Lower lobe of right lung (tissue), 2 donors: ENCODE measurements at regions not wholly inside any gene's neighbourhood (a gene's known extent, or its start where the extent isn't known, plus 50 kb on each side); places are given as distances from the start of the nearest gene placed in this dataset.

Source experiments
- ATAC-seq, 2 donors: fragments of 200-7000 bp; cut with Tn5 transposase; one replicate each; pipeline ENCODE4 v1.9.1; 2020 to 2022; ENCODE audit warnings: mild to moderate bottlenecking in 2 of 2, moderate library complexity in 2 of 2
- DNase-seq: peaks from one replicate; pipeline ENCODE4 v3.0.0-alpha.2; 2020
- H3K27ac ChIP-seq: fragments of 200-600 bp; one replicate; pipeline ENCODE4 v1.8.0; 2022
- H3K27me3 ChIP-seq: fragments of 200-600 bp; one replicate; pipeline ENCODE4 v1.8.0; 2022; ENCODE audit warnings: low read depth
- H3K36me3 ChIP-seq: fragments of 200-600 bp; one replicate; pipeline ENCODE4 v1.8.0; 2022; ENCODE audit warnings: mild to moderate bottlenecking
- H3K4me1 ChIP-seq: fragments of 200-600 bp; one replicate; pipeline ENCODE4 v1.8.0; 2022
- H3K4me3 ChIP-seq: fragments of 200-600 bp; one replicate; pipeline ENCODE4 v1.8.0; 2022; ENCODE audit warnings: mild to moderate bottlenecking
- H3K9me3 ChIP-seq: fragments of 200-600 bp; one replicate; pipeline ENCODE4 v1.8.0; 2022
- CTCF ChIP-seq: fragments of 200-600 bp; IDR thresholded peaks from one replicate; pipeline ENCODE4 v1.8.0; 2022; ENCODE audit warnings: antibody characterized with exemption, mild to moderate bottlenecking
- intact Hi-C: fragments of 100-400 bp; cut with DNase I; formaldehyde crosslinking; loops from one replicate; pipeline ENCODE4 v1.11.0; 2022
- donor health status: DM: no; HTN: yes; CAD: no; lungs with severe emphysema.

GRCh38 chr16:73503093-73503492, 455.2 kb upstream of the ZFHX3 start:
- intact Hi-C loops, result no loop called here

GRCh38 chr16:73499276-73499675, 451.3 kb upstream of the ZFHX3 start:
- Histone ChIP-seq H3K27me3 (no peaks in the 10 kb centered on the region), H3K36me3 (no peaks in the 10 kb centered on the region), H3K4me3 (no peak overlapping the region), H3K27ac (no peak overlapping the region), H3K9me3 (no peaks in the 10 kb centered on the region), H3K4me1 (no peaks in the 10 kb centered on the region)
- no peak for ATAC-seq
- TF ChIP-seq CTCF, result no peak
- intact Hi-C loops, result no loop called here
- no peak for DNase-seq

More at GRCh38 chr16:73503093-73503492, 455.2 kb upstream of the ZFHX3 start:
- H3K36me3 ChIP-seq, result no peaks in the 10 kb centered on the region
- H3K27me3 ChIP-seq, result no peaks in the 10 kb centered on the region
- no peaks in the 10 kb centered on the region for H3K9me3 ChIP-seq
- no peaks in the 10 kb centered on the region for H3K4me1 ChIP-seq
- no peak overlapping the region for H3K4me3 ChIP-seq
- ATAC-seq (no peak), DNase-seq (no peak)
- no peak overlapping the region for H3K27ac ChIP-seq
- no peak for TF ChIP-seq CTCF

- no peaks in the 10 kb centered on the region for H3K36me3 ChIP-seq
- no peak overlapping the region for H3K4me3 ChIP-seq
- intact Hi-C loops, result no loop called here
- no peaks in the 10 kb centered on the region for H3K4me1 ChIP-seq
- ATAC-seq (no peak), DNase-seq (no peak)
- H3K27ac ChIP-seq, result no peak overlapping the region
- no peak for TF ChIP-seq CTCF
- peaks cover 6% of the 10 kb centered on the region for H3K27me3 ChIP-seq
- no peaks in the 10 kb centered on the region for H3K9me3 ChIP-seq
These were observed 438.0 kb upstream of the ZFHX3 start for GRCh38 chr16:73485880-73486279.

- Histone ChIP-seq H3K27me3 (peaks cover 10% of the 10 kb centered on the region), H3K36me3 (no peaks in the 10 kb centered on the region), H3K4me3 (no peak overlapping the region), H3K9me3 (no peaks in the 10 kb centered on the region), H3K4me1 (no peaks in the 10 kb centered on the region), H3K27ac (no peak overlapping the region)
- intact Hi-C loops, result no loop called here
- no peak for DNase-seq
- ATAC-seq, result no peak
- no peak for TF ChIP-seq CTCF
These were observed 436.2 kb upstream of the ZFHX3 start for GRCh38 chr16:73483934-73484711.

GRCh38 chr16:73483076-73483791, 435.3 kb upstream of the ZFHX3 start:
- TF ChIP-seq CTCF, result no peak
- Histone ChIP-seq H3K27ac (no peak overlapping the region), H3K9me3 (no peaks in the 10 kb centered on the region), H3K27me3 (peaks cover 10% of the 10 kb centered on the region), H3K4me3 (no peak overlapping the region), H3K4me1 (no peaks in the 10 kb centered on the region), H3K36me3 (no peaks in the 10 kb centered on the region)
- no peak for DNase-seq
- no peak for ATAC-seq
- intact Hi-C loops, result no loop called here
